PC-3 (cell line): ENCODE measurements at regions not wholly inside any gene's neighbourhood (a gene's known extent, or its start where the extent isn't known, plus 50 kb on each side); places are given as distances from the start of the nearest gene placed in this dataset.

Experiments
- ATAC-seq: fragments of 200-7000 bp; cut with Tn5 transposase; 2 replicates; pipeline ENCODE4 v1.9.1; 2020; ENCODE audit warnings: mild to moderate bottlenecking, moderate library complexity
- BruUV-seq: library from RNA; stranded (reverse); fragments of 400-500 nt; replicated peaks from 2 replicates; lab custom pipeline; 2021; lab: Mats Ljungman, UMichigan
- CTCF ChIA-PET: fragments of 300-600 bp; sonication (Branson Sonifier 250); formaldehyde crosslinking; loops from one replicate; lab custom pipeline; 2022; ENCODE audit warnings: antibody characterized with exemption; lab: Charles Lee
- POLR2A ChIA-PET: fragments of 300-600 bp; sonication (Branson Sonifier 250); formaldehyde crosslinking; loops from one replicate; lab custom pipeline; 2022; ENCODE audit warnings: antibody characterized with exemption; ENCODE audit not compliant: unreplicated experiment; lab: Charles Lee
- DNase-seq: peaks from one replicate; pipeline ENCODE4 v3.0.0-alpha.2; 2015
- H2AFZ ChIP-seq: fragments of 300-600 bp; sonication (generic); 2 replicates; pipeline ENCODE4 v1.6.0; 2016; ENCODE audit warnings: antibody characterized with exemption, low read length
- H3F3A ChIP-seq: fragments of 300-600 bp; sonication (generic); one replicate; pipeline ENCODE4 v1.6.0; 2017; ENCODE audit warnings: antibody characterized with exemption, low read length, control low read depth, mild to moderate bottlenecking; ENCODE audit not compliant: unreplicated experiment
- H3K27ac ChIP-seq: fragments of 300-600 bp; sonication (generic); 2 replicates; pipeline ENCODE4 v1.5.1; 2016; ENCODE audit warnings: mild to moderate bottlenecking, low read length
- H3K27me3 ChIP-seq: fragments of 300-600 bp; sonication (generic); 2 replicates; pipeline ENCODE4 v1.6.1; 2016; ENCODE audit warnings: low read length, mixed read lengths
- H3K36me3 ChIP-seq: fragments of 300-600 bp; sonication (generic); 2 replicates; pipeline ENCODE4 v1.6.1; 2016; ENCODE audit warnings: low read depth, mixed run types, low read length, mixed read lengths
- H3K4me1 ChIP-seq: fragments of 300-600 bp; sonication (generic); 2 replicates; pipeline ENCODE4 v1.5.1; 2016; ENCODE audit warnings: low read length; ENCODE audit not compliant: insufficient read depth
- H3K4me2 ChIP-seq: fragments of 300-600 bp; sonication (generic); 2 replicates; pipeline ENCODE4 v1.6.0; 2016; ENCODE audit warnings: low read length
- H3K4me3 ChIP-seq: fragments of 300-600 bp; sonication (generic); 2 replicates; pipeline ENCODE4 v1.5.1; 2016; ENCODE audit warnings: mild to moderate bottlenecking, low read length, mixed read lengths
- H3K79me2 ChIP-seq: fragments of 300-600 bp; sonication (generic); 2 replicates; pipeline ENCODE4 v1.6.1; 2017; ENCODE audit warnings: low read length, mixed read lengths
- H3K9ac ChIP-seq: fragments of 300-600 bp; sonication (generic); 2 replicates; pipeline ENCODE4 v1.6.0; 2016; ENCODE audit warnings: mild to moderate bottlenecking, low read length
- H3K9me2 ChIP-seq: fragments of 300-600 bp; sonication (generic); replicated peaks from 2 replicates; pipeline ENCODE4 v1.6.1; 2016; ENCODE audit warnings: mixed run types, low read length, mixed read lengths
- H3K9me3 ChIP-seq: fragments of 300-600 bp; sonication (generic); 2 replicates; pipeline ENCODE4 v1.6.1; 2016; ENCODE audit warnings: low read length, mixed read lengths
- H4K20me1 ChIP-seq: fragments of 300-600 bp; sonication (generic); 2 replicates; pipeline ENCODE4 v1.6.1; 2016; ENCODE audit warnings: low read length, mixed read lengths
- CTCF ChIP-seq: fragments of 300-600 bp; sonication (generic); conservative IDR thresholded peaks from 2 replicates; pipeline ENCODE4 v1.5.1; 2017; ENCODE audit warnings: antibody characterized with exemption, low read depth, mild to moderate bottlenecking, low read length
- EZH2 ChIP-seq: fragments of 300-600 bp; sonication (generic); IDR thresholded peaks from one replicate; pipeline ENCODE4 v1.6.1; 2017; ENCODE audit warnings: antibody characterized with exemption, mild to moderate bottlenecking, low read length; ENCODE audit not compliant: unreplicated experiment
- EZH2phosphoT487 ChIP-seq: fragments of 300-600 bp; sonication (generic); IDR thresholded peaks from 2 replicates; pipeline ENCODE4 v1.6.1; 2018; ENCODE audit warnings: mild to moderate bottlenecking, antibody characterized with exemption, low read length, borderline replicate concordance
- intact Hi-C: fragments of 100-400 bp; cut with micrococcal nuclease; formaldehyde crosslinking; loops from 2 replicates; pipeline ENCODE4 v1.9.0; 2023

GRCh38 chr1:20432341-20432740 is 53.7 kb downstream of the CAMK2N1 start:
- no peak for ATAC-seq
- CTCF ChIA-PET: no interaction called here

GRCh38 chr1:20431176-20431460 is 54.9 kb downstream of the CAMK2N1 start:
- ChIA-PET CTCF (interaction anchor here (0.9 kb wide), 1 partner anchor 218 kb away, joined by 4 read pairs; no protein-coding TSS in a partner anchor), POLR2A (no interaction called here)
- DNase-seq: no peak
- TF ChIP-seq CTCF (no peak), EZH2phosphoT487 (no peak), EZH2 (no peak)
- no TSS peak for BruUV-seq
- no peak overlapping the region for H2AFZ ChIP-seq
- H3K79me2 ChIP-seq: no peaks in the 10 kb centered on the region
- intact Hi-C loops: no loop called here
- peaks cover 13% of the 10 kb centered on the region for H3K4me1 ChIP-seq
- H3K4me3 ChIP-seq: no peak overlapping the region
- ATAC-seq: no peak
- H3K27ac ChIP-seq: no peak overlapping the region
- no peak overlapping the region for H3K9ac ChIP-seq
- H4K20me1 ChIP-seq: no peaks in the 10 kb centered on the region
- no peaks in the 10 kb centered on the region for H3K36me3 ChIP-seq
- H3K9me3 ChIP-seq: no peaks in the 10 kb centered on the region
- no peak overlapping the region for H3K4me2 ChIP-seq
- no peaks in the 10 kb centered on the region for H3F3A ChIP-seq
- no peaks in the 10 kb centered on the region for H3K27me3 ChIP-seq
- no peaks in the 10 kb centered on the region for H3K9me2 ChIP-seq

More at GRCh38 chr1:20432341-20432740, 53.7 kb downstream of the CAMK2N1 start:
- DNase-seq: no peak
- Histone ChIP-seq H3K36me3 (no peaks in the 10 kb centered on the region), H3K9me3 (no peaks in the 10 kb centered on the region), H3K79me2 (no peaks in the 10 kb centered on the region), H3K4me3 (no peak overlapping the region), H3K27ac (no peak overlapping the region), H3K4me1 (peaks cover 2% of the 10 kb centered on the region), H3K27me3 (no peaks in the 10 kb centered on the region), H3F3A (no peaks in the 10 kb centered on the region), H4K20me1 (no peaks in the 10 kb centered on the region), H3K9ac (no peak overlapping the region), H2AFZ (no peak overlapping the region), H3K4me2 (no peak overlapping the region), H3K9me2 (no peaks in the 10 kb centered on the region)
- intact Hi-C loops: loop anchor here (1.0 kb wide), 1 partner anchor 55 kb away; no protein-coding TSS in a partner anchor
- no TSS peak for BruUV-seq
- POLR2A ChIA-PET: no interaction called here
- TF ChIP-seq CTCF (no peak), EZH2phosphoT487 (no peak), EZH2 (no peak)

- H3K9me2 ChIP-seq: no peaks in the 10 kb centered on the region
- no peak overlapping the region for H2AFZ ChIP-seq
- no peaks in the 10 kb centered on the region for H3K79me2 ChIP-seq
- POLR2A ChIA-PET: no interaction called here
- H3K9me3 ChIP-seq: no peaks in the 10 kb centered on the region
- no peaks in the 10 kb centered on the region for H3K27me3 ChIP-seq
- no peaks in the 10 kb centered on the region for H3K36me3 ChIP-seq
- H3K4me2 ChIP-seq: no peak overlapping the region
- intact Hi-C loops: loop anchor here (1.0 kb wide), 1 partner anchor 214 kb away; no protein-coding TSS in a partner anchor
- no peak overlapping the region for H3K4me3 ChIP-seq
- CTCF ChIA-PET: interaction anchor here (0.9 kb wide), 1 partner anchor 218 kb away, joined by 4 read pairs; no protein-coding TSS in a partner anchor
- BruUV-seq: no TSS peak
- H3K27ac ChIP-seq: no peak overlapping the region
- ATAC-seq (peak; percentile 47; the same call in 1 of the 2 replicates), DNase-seq (peak; percentile 47)
- H3F3A ChIP-seq: no peaks in the 10 kb centered on the region
- H3K9ac ChIP-seq: no peak overlapping the region
- peaks cover 13% of the 10 kb centered on the region for H3K4me1 ChIP-seq
- TF ChIP-seq EZH2 (no peak), CTCF (peak; percentile 94)
- H4K20me1 ChIP-seq: no peaks in the 10 kb centered on the region
Measured at GRCh38 chr1:20430355-20431175, 55.4 kb downstream of the CAMK2N1 start.
